ENCODE measurements at regions not wholly inside any gene's neighbourhood (a gene's known extent, or its start where the extent isn't known, plus 50 kb on each side); places are given as distances from the start of the nearest gene placed in this dataset.

DNA sequence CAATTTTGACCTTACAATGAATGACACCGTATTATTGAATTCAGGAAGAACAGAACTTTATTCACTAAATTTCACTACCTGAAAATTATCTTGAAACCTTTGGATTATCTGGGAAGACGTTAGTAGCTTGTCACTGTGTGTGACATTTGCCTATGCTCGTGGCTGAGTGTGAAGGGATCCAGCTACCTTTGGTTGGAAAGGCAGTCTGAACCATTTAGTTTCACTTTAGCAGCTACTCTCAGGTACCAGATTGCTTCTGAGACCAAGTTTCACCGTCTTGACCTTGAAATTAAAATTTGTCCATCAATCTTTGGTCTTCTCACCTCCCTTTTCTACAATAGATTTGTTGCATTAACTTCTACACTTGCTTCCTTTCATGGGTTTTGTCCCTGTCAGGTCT lies 637.5 kb downstream of the MBD2 start:
- Histone ChIP-seq H3K9me3 (ENCODE audit: control insufficient read depth in 5 of 5, low read length in 5 of 5) (no peaks in the 10 kb centered on the region), H3K4me3 (ENCODE audit: low read depth in 1 of 5, low read length in 5 of 5) (no peak overlapping the region), H3K27me3 (ENCODE audit: control insufficient read depth in 5 of 5, insufficient read depth in 4 of 5, low read length in 5 of 5) (no peaks in the 10 kb centered on the region), H3K36me3 (ENCODE audit: control insufficient read depth in 5 of 5, insufficient read depth in 5 of 5, low read length in 5 of 5) (no peaks in the 10 kb centered on the region), H3K9ac (ENCODE audit: low read length in 5 of 5) (no peak overlapping the region), H3K27ac (ENCODE audit: low read depth, low read length) (no peak overlapping the region), H3K4me1 (ENCODE audit: control insufficient read depth in 5 of 5, insufficient read depth in 5 of 5, low read length in 5 of 5) (no peaks in the 10 kb centered on the region)
